GM18502 (cell line): ENCODE measurements at regions not wholly inside any gene's neighbourhood (a gene's known extent, or its start where the extent isn't known, plus 50 kb on each side); places are given as distances from the start of the nearest gene placed in this dataset.
"Not testable (repeated sequence)": the region's sequence is repeated elsewhere in the genome, so short reads cannot be mapped to it uniquely, and the experiment has no call there.

Experiments
- ATAC-seq: cut with Tn5 transposase; IDR thresholded peaks from one replicate; pipeline ENCODE4 v1.9.1; 2021; ENCODE audit warnings: mild to moderate bottlenecking; ENCODE audit not compliant: unreplicated experiment, poor library complexity

- no peak for ATAC-seq
Measured at GRCh38 chr11:19422276-19422675, 181.5 kb upstream of the E2F8 start.

DNA sequence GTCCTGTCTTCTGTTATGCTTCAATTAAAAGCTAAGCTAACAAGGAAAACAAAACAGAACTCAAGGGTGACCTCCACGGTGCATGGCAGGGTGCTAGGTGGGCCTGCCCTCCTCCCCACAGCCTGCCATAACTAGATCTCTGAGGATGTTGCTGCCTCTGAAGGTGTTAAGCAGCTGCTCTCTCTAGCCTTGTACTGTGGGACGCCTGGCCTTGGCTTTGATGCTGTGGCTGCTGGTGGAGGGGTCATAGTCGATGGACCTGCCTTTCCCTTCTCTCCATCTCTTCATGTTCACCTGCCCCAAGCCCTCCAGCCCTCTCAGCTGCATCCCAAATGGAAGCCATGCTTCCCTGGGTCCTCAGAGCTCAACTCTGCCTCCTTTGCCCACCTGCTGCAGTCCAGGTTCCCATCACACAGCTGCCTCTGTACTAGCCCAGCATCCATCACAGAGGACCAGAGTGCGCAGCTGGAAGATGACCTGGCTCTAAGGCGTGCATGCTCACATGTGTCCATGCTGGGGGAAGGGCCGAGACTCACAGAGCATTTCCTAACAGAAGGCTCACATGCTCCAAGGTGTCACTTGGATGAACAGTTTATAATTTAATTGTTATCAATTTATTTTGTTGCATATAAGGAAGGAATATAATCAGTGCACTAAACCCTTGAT lies 180.3 kb upstream of the E2F8 start:
- ATAC-seq: no peak

- no peak for ATAC-seq
Measured at GRCh38 chr11:19419808-19420207, 179.1 kb upstream of the E2F8 start.

DNA sequence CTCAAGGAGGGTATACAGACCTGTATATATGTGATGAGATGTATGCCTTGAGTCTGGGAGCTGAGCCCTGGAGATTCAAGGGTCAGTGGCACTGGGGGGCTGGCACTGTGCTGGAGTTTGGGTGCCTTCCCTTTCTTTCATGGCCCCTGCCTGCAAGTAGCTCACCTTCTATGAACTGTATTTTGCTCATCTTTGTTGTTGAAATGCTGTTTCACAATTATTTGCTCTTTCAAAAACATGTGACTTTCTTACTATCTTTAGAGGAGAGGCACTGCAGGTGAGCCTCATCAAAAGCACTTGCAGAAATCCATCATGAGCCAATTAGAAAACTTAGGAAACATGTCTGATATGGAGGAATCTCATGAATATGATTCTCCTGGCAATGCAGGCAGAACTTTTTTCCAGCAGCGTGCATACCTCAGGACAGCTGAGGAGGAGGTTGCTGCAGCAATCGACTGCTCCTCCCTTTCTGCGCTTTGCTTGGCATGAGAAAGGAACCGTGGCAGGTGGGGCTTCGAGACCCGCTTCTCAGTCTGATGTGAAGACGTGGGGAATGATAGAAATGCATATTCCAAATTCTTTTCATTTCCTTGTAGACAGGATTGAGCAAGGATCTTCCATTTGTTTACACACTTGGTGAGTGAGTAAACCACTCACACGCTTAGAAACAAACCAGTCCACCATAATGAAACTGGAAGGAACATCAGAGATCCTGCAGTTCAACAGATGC lies 178.4 kb upstream of the E2F8 start:
- ATAC-seq: no peak

DNA sequence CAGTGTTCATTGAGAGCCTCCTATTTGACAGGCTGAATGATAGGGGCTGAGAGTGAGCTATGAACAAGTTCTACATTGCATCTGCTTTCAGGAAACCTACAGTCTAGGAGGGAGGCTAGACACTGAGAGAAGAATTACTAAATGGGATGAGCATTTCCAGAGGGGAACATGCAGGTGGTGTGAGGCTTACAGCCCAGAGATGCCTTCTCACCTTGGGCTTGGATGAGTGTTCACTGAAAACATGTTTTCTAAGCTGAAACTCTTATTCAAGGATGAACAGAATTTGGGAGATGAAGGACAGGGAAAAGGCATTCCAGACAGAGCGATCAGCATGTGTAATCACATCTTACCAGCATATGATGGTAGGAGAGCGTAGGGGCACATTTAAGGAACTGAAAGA lies 177.5 kb upstream of the E2F8 start:
- no peak for ATAC-seq

DNA sequence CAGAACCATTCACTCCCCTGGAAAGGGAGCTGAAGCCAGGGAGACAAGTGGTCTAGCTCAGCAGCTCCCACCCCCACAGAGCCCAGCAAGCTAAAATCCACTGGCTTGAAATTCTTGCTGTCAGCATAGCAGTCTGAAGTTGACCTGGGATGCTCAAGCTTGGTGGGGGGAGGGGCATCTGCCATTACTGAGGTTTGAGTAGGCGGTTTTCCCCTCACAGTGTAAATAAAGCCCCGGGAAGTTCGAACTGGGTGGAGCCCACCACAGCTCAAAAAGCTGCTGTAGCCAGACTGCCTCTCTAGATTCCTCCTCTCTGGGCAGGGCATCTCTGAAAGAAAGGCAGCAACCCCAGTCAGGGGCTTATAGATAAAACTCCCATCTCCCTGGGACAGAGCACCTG lies 171.3 kb upstream of the E2F8 start:
- ATAC-seq: not testable (repeated sequence)

GRCh38 chr11:19410032-19410431 lies 169.3 kb upstream of the E2F8 start:
- ATAC-seq: no peak

GRCh38 chr11:19409307-19409706 lies 168.6 kb upstream of the E2F8 start:
- ATAC-seq: no peak

DNA sequence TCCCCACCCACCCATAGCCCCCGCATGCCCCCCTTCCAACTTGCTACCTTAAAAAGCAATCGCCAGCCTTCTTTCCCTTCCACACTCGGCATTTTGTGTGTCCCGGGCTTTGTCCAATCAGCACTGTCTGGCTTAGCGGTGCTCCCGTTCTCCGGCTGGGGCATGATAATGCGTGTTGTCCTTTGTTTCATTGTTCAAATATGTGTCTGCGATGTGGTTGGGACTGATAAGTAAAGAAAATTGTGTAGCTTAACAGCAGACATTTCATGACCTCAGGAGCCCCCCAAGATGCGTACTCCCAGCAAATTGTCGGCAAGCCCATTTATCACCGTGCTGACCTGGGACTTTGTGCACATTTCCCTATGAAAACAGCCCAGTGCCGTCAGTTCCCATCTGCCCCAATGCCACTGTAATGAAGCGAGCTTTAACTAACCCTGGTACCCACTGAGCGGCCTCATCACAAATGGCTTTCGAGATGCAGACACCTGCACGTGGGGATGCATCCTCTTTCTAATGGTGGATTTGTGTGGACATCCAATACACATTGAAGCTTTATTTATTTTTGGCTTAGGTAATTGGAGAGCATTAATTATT lies 167.0 kb upstream of the E2F8 start:
- ATAC-seq: no peak

GRCh38 chr11:19405966-19406365 lies 165.2 kb upstream of the E2F8 start:
- no peak for ATAC-seq

DNA sequence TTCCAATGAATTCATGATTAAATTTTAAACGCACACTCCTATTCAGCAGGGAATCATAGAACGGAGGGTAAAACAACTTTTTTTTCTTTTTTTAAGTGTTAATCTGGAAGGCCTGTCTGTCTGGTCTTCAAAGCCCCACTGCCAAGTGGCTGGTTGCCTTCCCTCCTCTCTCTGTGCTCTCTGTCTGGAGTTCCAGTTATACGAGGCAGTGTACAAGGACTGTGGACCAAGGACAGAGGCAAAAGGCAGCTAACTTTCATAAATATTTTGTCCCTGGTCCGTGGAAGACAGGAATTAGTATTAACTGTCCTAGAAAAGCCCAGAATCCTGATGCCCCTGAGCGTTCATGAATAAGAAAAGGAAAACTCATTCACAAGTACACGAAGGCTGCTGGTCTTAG lies 164.0 kb upstream of the E2F8 start:
- no peak for ATAC-seq

DNA sequence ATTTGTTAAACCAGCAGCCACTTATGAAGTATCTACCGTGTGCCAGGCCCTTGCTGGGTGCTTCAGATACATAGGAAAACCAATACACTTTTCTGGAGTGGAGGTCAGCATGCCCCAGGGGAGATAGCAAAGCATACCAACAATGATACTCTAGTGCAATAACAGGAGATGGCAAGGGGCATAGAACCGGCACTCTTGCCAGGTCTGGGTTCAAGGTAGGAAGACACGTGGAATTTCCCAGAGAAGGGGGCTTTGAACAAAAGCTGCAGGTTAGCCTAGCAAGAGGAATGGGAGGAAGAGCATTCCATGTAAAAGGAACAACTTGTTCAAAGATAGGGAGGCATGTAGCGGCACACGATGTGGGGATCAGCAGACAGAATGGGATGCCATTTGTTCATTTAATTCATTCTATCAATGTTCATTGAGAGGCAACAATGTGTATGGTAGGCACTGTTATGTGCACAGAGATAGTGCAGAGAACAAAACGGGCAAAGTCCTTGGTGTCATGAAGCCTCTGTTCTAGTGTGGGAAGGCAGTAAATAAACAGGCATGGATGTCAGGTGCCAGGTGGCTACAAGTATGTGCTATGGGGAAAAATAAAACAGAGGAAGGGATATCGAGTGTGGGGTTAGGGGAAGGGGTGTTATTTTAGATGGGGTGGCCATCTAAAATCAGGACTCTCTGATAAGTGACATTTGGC lies 162.6 kb upstream of the E2F8 start:
- no peak for ATAC-seq

GRCh38 chr11:19400296-19400695 lies 159.6 kb upstream of the E2F8 start:
- ATAC-seq: no peak

DNA sequence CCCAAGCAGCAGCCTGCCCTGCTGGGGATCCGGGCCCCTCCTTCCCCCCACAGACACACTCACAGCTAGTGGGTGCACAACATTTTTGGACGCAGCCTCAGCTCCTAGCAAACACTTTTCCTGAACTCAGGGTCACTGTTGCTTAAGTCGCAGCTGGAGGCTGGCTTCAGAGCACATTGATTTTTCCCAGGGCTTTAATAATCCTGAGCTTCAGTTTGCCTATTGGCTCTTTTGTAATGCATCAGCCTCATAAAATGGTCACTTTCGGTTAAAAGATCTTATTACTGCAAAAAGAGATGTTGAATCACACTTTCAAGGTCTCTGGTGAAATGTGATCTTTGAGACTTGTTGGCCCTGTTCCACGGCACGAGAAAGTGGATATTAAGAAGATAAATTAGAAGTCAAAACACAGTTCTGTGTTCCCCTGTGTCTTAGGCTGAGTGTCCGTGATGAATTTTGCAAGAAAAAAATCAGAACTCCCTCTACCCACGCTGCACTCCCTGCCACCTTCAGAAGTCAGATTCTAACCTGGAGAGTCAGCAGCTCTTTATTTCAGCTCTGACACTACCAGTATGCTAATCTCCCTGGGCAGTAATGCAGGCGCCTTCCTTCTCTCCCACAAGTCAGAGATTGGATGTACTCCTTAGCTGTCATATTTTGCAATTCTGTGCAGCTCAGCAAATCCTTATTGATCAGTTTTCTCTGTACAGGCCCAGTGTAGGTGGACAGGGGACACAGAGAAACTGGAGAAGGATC lies 158.2 kb upstream of the E2F8 start:
- no peak for ATAC-seq

GRCh38 chr11:19398273-19398672 lies 157.5 kb upstream of the E2F8 start:
- no peak for ATAC-seq

DNA sequence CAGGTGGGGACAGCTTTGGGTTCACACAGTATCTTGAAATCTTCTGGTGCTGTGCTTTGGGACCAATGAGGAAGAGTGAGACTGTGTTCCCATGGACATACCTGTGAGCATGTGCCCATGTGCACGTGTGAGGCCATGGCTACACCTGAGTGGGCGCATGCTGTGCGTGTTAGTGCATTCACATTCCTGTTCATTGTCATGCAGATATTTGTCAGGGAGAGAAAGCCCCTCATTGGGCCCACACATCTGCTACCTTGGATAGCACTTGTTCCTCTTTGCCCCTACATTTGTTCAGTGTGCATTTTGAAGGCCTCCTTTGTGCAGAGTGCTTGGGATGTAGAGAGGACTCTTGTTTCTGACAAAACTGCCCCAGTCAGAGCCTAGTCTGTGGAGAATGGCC lies 154.3 kb upstream of the E2F8 start:
- no peak for ATAC-seq

GRCh38 chr11:19394525-19395016 lies 153.8 kb upstream of the E2F8 start:
- peak; percentile 82 for ATAC-seq

DNA sequence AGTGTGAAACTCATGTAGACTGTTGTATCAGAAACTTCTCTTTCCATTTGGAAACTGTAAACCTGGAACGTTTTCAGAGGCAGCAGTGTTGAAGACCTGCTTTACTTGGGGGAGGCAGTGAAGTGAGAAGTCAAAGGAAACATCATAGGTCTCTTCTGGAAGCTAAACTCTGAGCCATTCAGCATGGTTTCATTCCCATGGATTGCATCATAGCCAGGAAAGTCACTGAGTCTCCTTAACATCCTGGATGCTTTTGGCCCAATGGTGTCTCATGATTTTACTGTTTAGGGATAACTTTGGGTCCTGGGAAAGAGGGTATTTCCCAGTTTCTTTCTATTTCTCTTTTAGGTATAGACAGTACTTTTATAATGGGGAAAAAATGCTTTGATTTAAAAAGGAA lies 153.2 kb upstream of the E2F8 start:
- ATAC-seq: no peak

- no peak for ATAC-seq
Measured at GRCh38 chr11:19392847-19393518, 152.2 kb upstream of the E2F8 start.

- ATAC-seq: no peak
Measured at GRCh38 chr11:19392321-19392720, 151.6 kb upstream of the E2F8 start.
